HL-60 (cell line): ENCODE measurements at regions not wholly inside any gene's neighbourhood (a gene's known extent, or its start where the extent isn't known, plus 50 kb on each side); places are given as distances from the start of the nearest gene placed in this dataset.

Source experiments
- DNase-seq, 2 experiments: peaks; one replicate each; pipeline ENCODE4 v3.0.0-alpha.2; 2010 to 2020; ENCODE audit warnings: low read depth in 1 of 2, low spot score in 1 of 2
- H3K27ac ChIP-seq: fragments of 250-450 bp; sonication (Bioruptor Pico); replicated peaks from 2 replicates; pipeline ENCODE4 v1.5.1; 2020; ENCODE audit warnings: mild to moderate bottlenecking, moderate library complexity
- H3K27me3 ChIP-seq: fragments of 250-450 bp; sonication (Bioruptor Pico); 2 replicates; pipeline ENCODE4 v1.5.1; 2021; ENCODE audit warnings: mild to moderate bottlenecking, moderate library complexity; ENCODE audit not compliant: insufficient read depth, poor library complexity, severe bottlenecking
- H3K4me3 ChIP-seq: replicated peaks from 2 replicates; pipeline ENCODE4 v1.5.1; 2011; ENCODE audit warnings: mild to moderate bottlenecking, control low read depth, low read length; ENCODE audit not compliant: insufficient read depth
- GABPA ChIP-seq: IDR thresholded peaks from 2 replicates; pipeline ENCODE4 v1.6.1; 2012; ENCODE audit warnings: low read depth
- POLR2AphosphoS5 ChIP-seq: IDR thresholded peaks from 2 replicates; pipeline ENCODE4 v1.6.1; 2012; ENCODE audit warnings: low read depth
- SPI1 ChIP-seq: IDR thresholded peaks from 2 replicates; pipeline ENCODE4 v1.6.1; 2012; ENCODE audit warnings: low read depth, mild to moderate bottlenecking, borderline replicate concordance
- TF ChIP-seq, protein P1 (sequence below): IDR thresholded peaks from one replicate; pipeline ENCODE4 v1.5.1; 2011; ENCODE audit warnings: low read length, control low read depth, inconsistent platforms; ENCODE audit not compliant: insufficient read depth
- TF ChIP-seq, protein P2 (sequence below): IDR thresholded peaks from 2 replicates; pipeline ENCODE4 v1.6.1; 2012; ENCODE audit warnings: low read depth; ENCODE audit not compliant: insufficient replicate concordance

DNA sequence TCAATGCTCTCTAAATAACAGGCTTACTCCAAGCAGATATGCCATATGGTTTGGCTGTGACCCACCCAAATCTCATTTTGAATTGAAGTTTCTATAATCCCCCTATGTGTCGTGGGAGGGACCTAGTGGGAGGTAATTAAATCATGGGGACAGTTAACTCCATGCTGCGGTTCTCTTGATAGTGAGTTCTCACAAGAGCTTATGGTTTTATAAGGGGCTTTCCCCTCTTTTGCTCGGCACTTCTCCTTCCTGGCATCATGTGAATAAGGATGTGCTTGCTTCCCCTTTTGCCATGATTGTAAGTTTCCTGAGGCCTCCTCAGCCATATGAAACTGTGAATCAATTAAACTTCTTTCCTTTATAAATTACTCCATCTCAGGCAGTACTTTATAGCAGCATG, 302.7 kb upstream of the ZC3H15 start:
- Histone ChIP-seq H3K27ac (no peak overlapping the region), H3K4me3 (no peak overlapping the region), H3K27me3 (no peaks in the 10 kb centered on the region)
- TF ChIP-seq POLR2AphosphoS5 (no peak), SPI1 (peak; percentile 72; the same call in 1 of the 2 replicates)
- peak in 1 of 2 experiments; percentile 5 for DNase-seq

DNA sequence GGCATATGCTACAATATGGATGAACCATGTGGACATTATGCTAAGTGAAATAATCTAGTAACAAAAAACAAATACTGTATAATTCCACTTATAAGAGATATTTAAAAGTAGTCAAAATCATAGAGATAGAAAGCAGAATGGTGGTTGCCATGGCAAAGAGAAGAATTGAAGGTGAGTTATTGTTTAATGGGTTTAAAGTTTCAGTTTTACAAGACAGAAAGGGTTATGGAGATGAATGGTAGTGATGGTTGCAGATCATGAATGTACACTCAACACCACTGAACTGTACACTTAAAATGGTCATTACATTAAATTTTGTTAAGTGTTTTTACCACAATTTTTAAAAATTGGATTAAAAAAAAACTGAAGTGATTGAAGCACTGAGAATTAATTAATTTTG, 298.2 kb upstream of the ZC3H15 start:
- TF ChIP-seq POLR2AphosphoS5 (no peak), GABPA (no peak), SPI1 (no peak)
- TF ChIP-seq, protein P1, sequence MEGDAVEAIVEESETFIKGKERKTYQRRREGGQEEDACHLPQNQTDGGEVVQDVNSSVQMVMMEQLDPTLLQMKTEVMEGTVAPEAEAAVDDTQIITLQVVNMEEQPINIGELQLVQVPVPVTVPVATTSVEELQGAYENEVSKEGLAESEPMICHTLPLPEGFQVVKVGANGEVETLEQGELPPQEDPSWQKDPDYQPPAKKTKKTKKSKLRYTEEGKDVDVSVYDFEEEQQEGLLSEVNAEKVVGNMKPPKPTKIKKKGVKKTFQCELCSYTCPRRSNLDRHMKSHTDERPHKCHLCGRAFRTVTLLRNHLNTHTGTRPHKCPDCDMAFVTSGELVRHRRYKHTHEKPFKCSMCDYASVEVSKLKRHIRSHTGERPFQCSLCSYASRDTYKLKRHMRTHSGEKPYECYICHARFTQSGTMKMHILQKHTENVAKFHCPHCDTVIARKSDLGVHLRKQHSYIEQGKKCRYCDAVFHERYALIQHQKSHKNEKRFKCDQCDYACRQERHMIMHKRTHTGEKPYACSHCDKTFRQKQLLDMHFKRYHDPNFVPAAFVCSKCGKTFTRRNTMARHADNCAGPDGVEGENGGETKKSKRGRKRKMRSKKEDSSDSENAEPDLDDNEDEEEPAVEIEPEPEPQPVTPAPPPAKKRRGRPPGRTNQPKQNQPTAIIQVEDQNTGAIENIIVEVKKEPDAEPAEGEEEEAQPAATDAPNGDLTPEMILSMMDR: no peak
- TF ChIP-seq, protein P2, sequence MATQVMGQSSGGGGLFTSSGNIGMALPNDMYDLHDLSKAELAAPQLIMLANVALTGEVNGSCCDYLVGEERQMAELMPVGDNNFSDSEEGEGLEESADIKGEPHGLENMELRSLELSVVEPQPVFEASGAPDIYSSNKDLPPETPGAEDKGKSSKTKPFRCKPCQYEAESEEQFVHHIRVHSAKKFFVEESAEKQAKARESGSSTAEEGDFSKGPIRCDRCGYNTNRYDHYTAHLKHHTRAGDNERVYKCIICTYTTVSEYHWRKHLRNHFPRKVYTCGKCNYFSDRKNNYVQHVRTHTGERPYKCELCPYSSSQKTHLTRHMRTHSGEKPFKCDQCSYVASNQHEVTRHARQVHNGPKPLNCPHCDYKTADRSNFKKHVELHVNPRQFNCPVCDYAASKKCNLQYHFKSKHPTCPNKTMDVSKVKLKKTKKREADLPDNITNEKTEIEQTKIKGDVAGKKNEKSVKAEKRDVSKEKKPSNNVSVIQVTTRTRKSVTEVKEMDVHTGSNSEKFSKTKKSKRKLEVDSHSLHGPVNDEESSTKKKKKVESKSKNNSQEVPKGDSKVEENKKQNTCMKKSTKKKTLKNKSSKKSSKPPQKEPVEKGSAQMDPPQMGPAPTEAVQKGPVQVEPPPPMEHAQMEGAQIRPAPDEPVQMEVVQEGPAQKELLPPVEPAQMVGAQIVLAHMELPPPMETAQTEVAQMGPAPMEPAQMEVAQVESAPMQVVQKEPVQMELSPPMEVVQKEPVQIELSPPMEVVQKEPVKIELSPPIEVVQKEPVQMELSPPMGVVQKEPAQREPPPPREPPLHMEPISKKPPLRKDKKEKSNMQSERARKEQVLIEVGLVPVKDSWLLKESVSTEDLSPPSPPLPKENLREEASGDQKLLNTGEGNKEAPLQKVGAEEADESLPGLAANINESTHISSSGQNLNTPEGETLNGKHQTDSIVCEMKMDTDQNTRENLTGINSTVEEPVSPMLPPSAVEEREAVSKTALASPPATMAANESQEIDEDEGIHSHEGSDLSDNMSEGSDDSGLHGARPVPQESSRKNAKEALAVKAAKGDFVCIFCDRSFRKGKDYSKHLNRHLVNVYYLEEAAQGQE: no peak
- no peak for DNase-seq
- no peak overlapping the region for H3K4me3 ChIP-seq

DNA sequence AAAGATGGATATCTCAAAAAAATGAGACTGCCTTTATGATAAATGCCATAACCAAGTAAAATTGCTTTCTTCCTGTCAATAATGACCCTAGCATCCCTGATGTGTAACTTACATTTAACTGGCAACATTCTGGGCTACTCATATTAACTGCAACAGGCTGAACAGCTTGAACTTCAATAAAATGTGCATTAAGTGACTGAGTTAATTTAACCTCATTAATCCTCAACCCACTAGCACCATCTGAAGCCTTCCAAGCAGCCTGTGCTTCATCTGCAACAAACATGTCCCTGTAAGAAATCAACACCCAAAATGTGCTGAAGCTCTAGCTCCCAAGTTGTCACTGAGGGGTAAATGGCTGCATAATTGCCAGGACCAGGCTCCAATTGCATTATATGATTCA, 296.2 kb upstream of the ZC3H15 start:
- no peaks in the 10 kb centered on the region for H3K27me3 ChIP-seq
- no peak for DNase-seq
- H3K27ac ChIP-seq: no peak overlapping the region
- no peak overlapping the region for H3K4me3 ChIP-seq
- TF ChIP-seq, protein P2: no peak
- TF ChIP-seq, protein P1: no peak
- TF ChIP-seq SPI1 (no peak), GABPA (no peak), POLR2AphosphoS5 (no peak)

More for the DNA sequence above, 298.2 kb upstream of the ZC3H15 start:
- no peaks in the 10 kb centered on the region for H3K27me3 ChIP-seq
- no peak overlapping the region for H3K27ac ChIP-seq

DNA sequence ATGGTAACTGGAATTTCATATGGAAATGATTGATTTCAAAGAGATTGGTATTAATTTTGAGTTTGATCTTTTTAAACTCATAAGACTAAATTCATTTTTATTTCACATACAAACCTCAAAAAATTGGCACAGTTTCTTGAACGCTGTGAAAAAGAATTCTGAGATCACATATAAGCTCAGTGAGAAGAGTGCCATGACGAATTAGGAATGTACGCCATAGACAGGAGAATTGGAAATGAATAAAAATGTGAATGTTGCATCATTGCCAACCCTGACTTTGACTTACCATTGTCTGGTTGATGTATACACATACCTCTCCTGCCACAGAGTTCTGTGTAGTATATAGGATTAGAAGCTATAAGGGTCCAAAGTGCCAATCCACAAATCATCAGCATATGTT, 290.4 kb upstream of the ZC3H15 start:
- no peak overlapping the region for H3K4me3 ChIP-seq
- DNase-seq: no peak
- no peak overlapping the region for H3K27ac ChIP-seq
- no peak for TF ChIP-seq GABPA
- TF ChIP-seq SPI1: no peak
- TF ChIP-seq POLR2AphosphoS5: no peak
- TF ChIP-seq, protein P2: no peak
- TF ChIP-seq, protein P1: no peak
- H3K27me3 ChIP-seq: no peaks in the 10 kb centered on the region
